GM18520 (cell line): ENCODE measurements at regions not wholly inside any gene's neighbourhood (a gene's known extent, or its start where the extent isn't known, plus 50 kb on each side); places are given as distances from the start of the nearest gene placed in this dataset.
A peak's percentile ranks its signal among the peaks of the same experiment; 100 is the strongest.
"Not testable (repeated sequence)": the region's sequence is repeated elsewhere in the genome, so short reads cannot be mapped to it uniquely, and the experiment has no call there.

Experiments
- ATAC-seq: cut with Tn5 transposase; IDR thresholded peaks from one replicate; pipeline ENCODE4 v1.9.1; 2021; ENCODE audit not compliant: unreplicated experiment

GRCh38 chr7:86592185-86592584 is 51.5 kb upstream of the GRM3 start:
- ATAC-seq, result no peak

- no peak for ATAC-seq
Measured at GRCh38 chr7:86574006-86574405, 69.7 kb upstream of the GRM3 start.

- ATAC-seq, result no peak
Measured at GRCh38 chr7:86558680-86559501, 84.8 kb upstream of the GRM3 start.

GRCh38 chr7:86534641-86535040 is 109.1 kb upstream of the GRM3 start:
- no peak for ATAC-seq

- no peak for ATAC-seq
Measured at GRCh38 chr7:86504229-86504628, 139.5 kb upstream of the GRM3 start.

- ATAC-seq, result no peak
Measured at GRCh38 chr7:86499986-86500385, 143.7 kb upstream of the GRM3 start.

GRCh38 chr7:86485827-86486226 is 157.9 kb upstream of the GRM3 start:
- ATAC-seq, result no peak

- ATAC-seq, result no peak
Measured at GRCh38 chr7:86479144-86479543, 164.6 kb upstream of the GRM3 start.

- ATAC-seq, result no peak
Measured at GRCh38 chr7:86477343-86477935, 166.3 kb upstream of the GRM3 start.

GRCh38 chr7:86470763-86471162 is 172.9 kb upstream of the GRM3 start:
- no peak for ATAC-seq

GRCh38 chr7:86469680-86470295 is 173.9 kb upstream of the GRM3 start:
- peak; percentile 97 for ATAC-seq

GRCh38 chr7:86454753-86455152 is 189.0 kb upstream of the GRM3 start:
- no peak for ATAC-seq

- ATAC-seq, result no peak
Measured at GRCh38 chr7:86453454-86453853, 190.3 kb upstream of the GRM3 start.

- no peak for ATAC-seq
Measured at GRCh38 chr7:86448856-86449255, 194.9 kb upstream of the GRM3 start.

- ATAC-seq, result no peak
Measured at GRCh38 chr7:86445285-86445684, 198.4 kb upstream of the GRM3 start.

GRCh38 chr7:86444245-86444644 is 199.5 kb upstream of the GRM3 start:
- no peak for ATAC-seq

- ATAC-seq, result not testable (repeated sequence)
Measured at GRCh38 chr7:86440420-86440819, 203.3 kb upstream of the GRM3 start.

GRCh38 chr7:86437951-86438450 is 205.7 kb upstream of the GRM3 start:
- ATAC-seq, result no peak

- no peak for ATAC-seq
Measured at GRCh38 chr7:86431761-86432160, 211.9 kb upstream of the GRM3 start.

- ATAC-seq, result no peak
Measured at GRCh38 chr7:86411814-86412213, 231.9 kb upstream of the GRM3 start.

- ATAC-seq, result no peak
Measured at GRCh38 chr7:86407291-86407690, 236.4 kb upstream of the GRM3 start.

GRCh38 chr7:86391813-86392212 is 251.9 kb upstream of the GRM3 start:
- no peak for ATAC-seq
